ENCODE measurements at regions not wholly inside any gene's neighbourhood (a gene's known extent, or its start where the extent isn't known, plus 50 kb on each side); places are given as distances from the start of the nearest gene placed in this dataset.

DNA sequence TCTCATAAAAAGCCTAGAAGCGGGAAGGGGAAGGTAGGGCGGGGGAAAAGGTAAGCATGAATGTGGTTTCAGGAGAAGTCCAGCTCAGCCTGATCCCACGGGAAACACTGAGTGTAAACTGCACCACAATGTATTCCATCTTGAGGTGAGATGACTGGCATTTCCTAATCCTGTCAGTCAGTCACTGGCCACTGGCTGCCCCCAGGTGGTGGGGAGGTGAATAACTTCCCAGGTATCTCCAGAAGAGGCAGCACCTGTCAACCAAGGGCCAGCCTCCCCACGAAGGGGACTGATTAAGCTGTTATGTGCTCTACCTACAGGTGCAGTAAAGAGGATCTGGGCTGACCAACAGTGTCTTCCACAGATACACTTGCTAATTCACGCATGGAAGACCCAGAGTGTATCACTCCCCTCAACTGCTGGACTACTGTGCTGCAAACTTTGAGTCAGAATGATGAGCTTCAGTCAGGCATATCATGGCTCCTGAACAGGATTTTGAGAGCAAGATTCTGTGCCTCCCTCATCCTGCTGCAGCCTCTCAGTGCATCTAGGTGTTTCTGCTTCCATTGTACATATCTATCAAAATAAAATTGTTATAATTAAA, 108.5 kb upstream of the CCL2 start (continued):
- TF ChIP-seq, protein P1, sequence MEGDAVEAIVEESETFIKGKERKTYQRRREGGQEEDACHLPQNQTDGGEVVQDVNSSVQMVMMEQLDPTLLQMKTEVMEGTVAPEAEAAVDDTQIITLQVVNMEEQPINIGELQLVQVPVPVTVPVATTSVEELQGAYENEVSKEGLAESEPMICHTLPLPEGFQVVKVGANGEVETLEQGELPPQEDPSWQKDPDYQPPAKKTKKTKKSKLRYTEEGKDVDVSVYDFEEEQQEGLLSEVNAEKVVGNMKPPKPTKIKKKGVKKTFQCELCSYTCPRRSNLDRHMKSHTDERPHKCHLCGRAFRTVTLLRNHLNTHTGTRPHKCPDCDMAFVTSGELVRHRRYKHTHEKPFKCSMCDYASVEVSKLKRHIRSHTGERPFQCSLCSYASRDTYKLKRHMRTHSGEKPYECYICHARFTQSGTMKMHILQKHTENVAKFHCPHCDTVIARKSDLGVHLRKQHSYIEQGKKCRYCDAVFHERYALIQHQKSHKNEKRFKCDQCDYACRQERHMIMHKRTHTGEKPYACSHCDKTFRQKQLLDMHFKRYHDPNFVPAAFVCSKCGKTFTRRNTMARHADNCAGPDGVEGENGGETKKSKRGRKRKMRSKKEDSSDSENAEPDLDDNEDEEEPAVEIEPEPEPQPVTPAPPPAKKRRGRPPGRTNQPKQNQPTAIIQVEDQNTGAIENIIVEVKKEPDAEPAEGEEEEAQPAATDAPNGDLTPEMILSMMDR (IDR thresholded peaks at IDR 0.05 in 2 of 3, conservative IDR thresholded peaks at IDR 0.05 in 1 of 3; ENCODE audit: control insufficient read depth in 2 of 3, extremely low read depth in 1 of 3, insufficient read depth in 1 of 3, low read depth in 3 of 3, low read length in 3 of 3) = peak; percentile 85 to 87 (median 87); a peak in 5 of 6 replicates
- TF ChIP-seq CHD1 (IDR thresholded peaks at IDR 0.05; ENCODE audit: low read depth, low read length) = no peak
- TF ChIP-seq, protein P2, sequence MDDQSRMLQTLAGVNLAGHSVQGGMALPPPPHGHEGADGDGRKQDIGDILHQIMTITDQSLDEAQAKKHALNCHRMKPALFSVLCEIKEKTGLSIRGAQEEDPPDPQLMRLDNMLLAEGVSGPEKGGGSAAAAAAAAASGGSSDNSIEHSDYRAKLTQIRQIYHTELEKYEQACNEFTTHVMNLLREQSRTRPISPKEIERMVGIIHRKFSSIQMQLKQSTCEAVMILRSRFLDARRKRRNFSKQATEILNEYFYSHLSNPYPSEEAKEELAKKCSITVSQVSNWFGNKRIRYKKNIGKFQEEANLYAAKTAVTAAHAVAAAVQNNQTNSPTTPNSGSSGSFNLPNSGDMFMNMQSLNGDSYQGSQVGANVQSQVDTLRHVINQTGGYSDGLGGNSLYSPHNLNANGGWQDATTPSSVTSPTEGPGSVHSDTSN (IDR thresholded peaks at IDR 0.05; ENCODE audit: insufficient replicate concordance, low read depth, low read length) = peak; percentile 59

DNA sequence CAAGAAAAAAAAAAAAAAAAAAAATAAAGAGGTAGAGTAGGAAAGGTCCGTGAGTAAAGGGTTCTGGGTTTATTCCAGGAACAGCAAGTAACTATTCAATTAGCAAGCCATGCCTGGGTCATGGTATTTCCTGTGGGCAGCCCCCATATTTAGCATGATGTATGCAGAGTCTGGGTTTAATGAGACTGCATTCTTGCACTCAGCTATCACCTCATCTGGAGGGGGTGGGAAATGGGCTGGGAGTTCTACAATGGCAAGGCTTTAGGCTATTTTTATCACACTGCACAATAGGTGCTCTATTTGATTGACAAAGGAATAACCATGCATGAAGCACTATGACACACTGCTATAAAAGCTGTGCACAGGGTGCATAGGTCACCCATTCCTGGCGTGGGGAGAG, 104.0 kb upstream of the CCL2 start:
- SMC1A ChIA-PET (ENCODE audit: uncharacterized antibody, unreplicated experiment) = interaction anchor here (1.1 kb wide), 1 partner anchor 223 kb away, joined by 3 read pairs; no protein-coding TSS in a partner anchor
- TF ChIP-seq SREBF2 (IDR thresholded peaks at IDR 0.05; ENCODE audit: low read length) (no peak), PAX8 (IDR thresholded peaks at IDR 0.05) (no peak), RCOR1 (conservative IDR thresholded peaks at IDR 0.05; ENCODE audit: low read depth, low read length) (no peak), TCF3 (IDR thresholded peaks at IDR 0.05; ENCODE audit: borderline replicate concordance, insufficient read depth, low read depth, low read length) (no peak), SPI1 (IDR thresholded peaks at IDR 0.05; ENCODE audit: borderline replicate concordance, insufficient read depth, low read depth, low read length) (no peak), IKZF1 (conservative IDR thresholded peaks at IDR 0.05) (no peak)
- TF ChIP-seq, protein P3, sequence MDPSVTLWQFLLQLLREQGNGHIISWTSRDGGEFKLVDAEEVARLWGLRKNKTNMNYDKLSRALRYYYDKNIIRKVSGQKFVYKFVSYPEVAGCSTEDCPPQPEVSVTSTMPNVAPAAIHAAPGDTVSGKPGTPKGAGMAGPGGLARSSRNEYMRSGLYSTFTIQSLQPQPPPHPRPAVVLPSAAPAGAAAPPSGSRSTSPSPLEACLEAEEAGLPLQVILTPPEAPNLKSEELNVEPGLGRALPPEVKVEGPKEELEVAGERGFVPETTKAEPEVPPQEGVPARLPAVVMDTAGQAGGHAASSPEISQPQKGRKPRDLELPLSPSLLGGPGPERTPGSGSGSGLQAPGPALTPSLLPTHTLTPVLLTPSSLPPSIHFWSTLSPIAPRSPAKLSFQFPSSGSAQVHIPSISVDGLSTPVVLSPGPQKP (IDR thresholded peaks at IDR 0.05; ENCODE audit: low read depth, low read length) = no peak
- TF ChIP-seq, protein P4, sequence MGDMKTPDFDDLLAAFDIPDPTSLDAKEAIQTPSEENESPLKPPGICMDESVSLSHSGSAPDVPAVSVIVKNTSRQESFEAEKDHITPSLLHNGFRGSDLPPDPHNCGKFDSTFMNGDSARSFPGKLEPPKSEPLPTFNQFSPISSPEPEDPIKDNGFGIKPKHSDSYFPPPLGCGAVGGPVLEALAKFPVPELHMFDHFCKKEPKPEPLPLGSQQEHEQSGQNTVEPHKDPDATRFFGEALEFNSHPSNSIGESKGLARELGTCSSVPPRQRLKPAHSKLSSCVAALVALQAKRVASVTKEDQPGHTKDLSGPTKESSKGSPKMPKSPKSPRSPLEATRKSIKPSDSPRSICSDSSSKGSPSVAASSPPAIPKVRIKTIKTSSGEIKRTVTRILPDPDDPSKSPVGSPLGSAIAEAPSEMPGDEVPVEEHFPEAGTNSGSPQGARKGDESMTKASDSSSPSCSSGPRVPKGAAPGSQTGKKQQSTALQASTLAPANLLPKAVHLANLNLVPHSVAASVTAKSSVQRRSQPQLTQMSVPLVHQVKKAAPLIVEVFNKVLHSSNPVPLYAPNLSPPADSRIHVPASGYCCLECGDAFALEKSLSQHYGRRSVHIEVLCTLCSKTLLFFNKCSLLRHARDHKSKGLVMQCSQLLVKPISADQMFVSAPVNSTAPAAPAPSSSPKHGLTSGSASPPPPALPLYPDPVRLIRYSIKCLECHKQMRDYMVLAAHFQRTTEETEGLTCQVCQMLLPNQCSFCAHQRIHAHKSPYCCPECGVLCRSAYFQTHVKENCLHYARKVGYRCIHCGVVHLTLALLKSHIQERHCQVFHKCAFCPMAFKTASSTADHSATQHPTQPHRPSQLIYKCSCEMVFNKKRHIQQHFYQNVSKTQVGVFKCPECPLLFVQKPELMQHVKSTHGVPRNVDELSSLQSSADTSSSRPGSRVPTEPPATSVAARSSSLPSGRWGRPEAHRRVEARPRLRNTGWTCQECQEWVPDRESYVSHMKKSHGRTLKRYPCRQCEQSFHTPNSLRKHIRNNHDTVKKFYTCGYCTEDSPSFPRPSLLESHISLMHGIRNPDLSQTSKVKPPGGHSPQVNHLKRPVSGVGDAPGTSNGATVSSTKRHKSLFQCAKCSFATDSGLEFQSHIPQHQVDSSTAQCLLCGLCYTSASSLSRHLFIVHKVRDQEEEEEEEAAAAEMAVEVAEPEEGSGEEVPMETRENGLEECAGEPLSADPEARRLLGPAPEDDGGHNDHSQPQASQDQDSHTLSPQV (IDR thresholded peaks at IDR 0.05) = no peak

More for the DNA sequence above, 104.0 kb upstream of the CCL2 start:
- Histone ChIP-seq H3K36me3 (ENCODE audit: control insufficient read depth in 2 of 2, insufficient read depth in 2 of 2, low read length in 1 of 2) (no peaks in the 10 kb centered on the region), H3K4me2 (ENCODE audit: control insufficient read depth, insufficient read depth) (no peak overlapping the region), H4K20me1 (ENCODE audit: control insufficient read depth, insufficient read depth) (no peaks in the 10 kb centered on the region), H3K4me3 (no peak overlapping the region), H3K9me3 (replicated peaks; ENCODE audit: control insufficient read depth, insufficient read depth, low read length) (no peaks in the 10 kb centered on the region), H3K27ac (ENCODE audit: control insufficient read depth, insufficient read depth) (no peak overlapping the region), H3K79me2 (ENCODE audit: control insufficient read depth, insufficient read depth, low read length) (no peaks in the 10 kb centered on the region), H3K27me3 (replicated peaks in 1 of 2; ENCODE audit: control insufficient read depth in 2 of 2, insufficient read depth in 2 of 2, low read length in 1 of 2) (no peaks in the 10 kb centered on the region; a peak in 1 of 4 replicates), H3K4me1 (ENCODE audit: control insufficient read depth, insufficient read depth, low read length) (no peaks in the 10 kb centered on the region), H3K9ac (ENCODE audit: control insufficient read depth, insufficient read depth, low read length) (no peak overlapping the region), H2AFZ (ENCODE audit: control insufficient read depth, low read depth, low read length) (no peak overlapping the region)
- BruUV-seq (replicated peaks) = no TSS peak
- ATAC-seq = no peak
- WGBS (ENCODE audit: insufficient coverage, insufficient replicate concordance, low lambda C conversion rate, missing lambda C conversion rate) = 8% methylated on average over 2 of the region's 2 CpGs
- intact Hi-C loops (cut with micrococcal nuclease; ENCODE audit: unreplicated experiment) (no loop called here), in situ Hi-C loops (cut with MboI) (no loop called here)
- no peak for FAIRE-seq
- ChIA-PET POLR2A (no interaction called here), RAD21 (ENCODE audit: unreplicated experiment) (no interaction called here), CTCF (interaction anchor here (1.1 to 2.2 kb wide), 2 partner anchors 20 to 372 kb away, joined by 3 to 6 read pairs; no protein-coding TSS in a partner anchor)
- no peak for DNase-seq (ENCODE audit: low read depth, low spot score)

All from GM12878 (cell line).